HG02938 (cell line): ENCODE measurements at regions not wholly inside any gene's neighbourhood (a gene's known extent, or its start where the extent isn't known, plus 50 kb on each side); places are given as distances from the start of the nearest gene placed in this dataset.
"Not testable (repeated sequence)": the region's sequence is repeated elsewhere in the genome, so short reads cannot be mapped to it uniquely, and the experiment has no call there.

Experiments
- ATAC-seq: cut with Tn5 transposase; IDR thresholded peaks from one replicate; pipeline ENCODE4 v1.9.1; 2021; ENCODE audit warnings: mild to moderate bottlenecking, moderate library complexity; ENCODE audit not compliant: unreplicated experiment

DNA sequence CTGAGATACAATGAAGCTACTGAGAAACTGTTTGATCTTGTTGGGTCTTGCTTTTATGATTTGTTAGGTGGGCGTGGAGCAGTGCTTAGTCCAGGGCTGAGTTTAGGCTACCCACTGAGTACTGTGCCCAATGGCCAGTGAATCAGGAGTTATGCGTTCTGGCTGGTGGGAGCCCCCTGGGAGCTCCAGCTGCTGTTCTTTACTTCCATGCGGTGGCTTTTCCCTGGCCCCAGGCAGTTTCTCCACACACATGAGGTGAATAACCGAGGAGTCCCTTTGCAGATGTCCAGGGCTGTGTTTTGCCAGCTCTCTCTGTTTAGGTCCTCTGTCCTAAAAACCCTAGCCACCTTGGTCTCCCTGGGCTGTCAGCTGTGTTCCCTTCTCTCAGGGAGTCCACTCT is 106.5 kb downstream of the KLF13 start:
- no peak for ATAC-seq

GRCh38 chr15:31433574-31433973 is 106.9 kb downstream of the KLF13 start:
- ATAC-seq = no peak

GRCh38 chr15:31434275-31434587 is 107.6 kb downstream of the KLF13 start:
- ATAC-seq = no peak

DNA sequence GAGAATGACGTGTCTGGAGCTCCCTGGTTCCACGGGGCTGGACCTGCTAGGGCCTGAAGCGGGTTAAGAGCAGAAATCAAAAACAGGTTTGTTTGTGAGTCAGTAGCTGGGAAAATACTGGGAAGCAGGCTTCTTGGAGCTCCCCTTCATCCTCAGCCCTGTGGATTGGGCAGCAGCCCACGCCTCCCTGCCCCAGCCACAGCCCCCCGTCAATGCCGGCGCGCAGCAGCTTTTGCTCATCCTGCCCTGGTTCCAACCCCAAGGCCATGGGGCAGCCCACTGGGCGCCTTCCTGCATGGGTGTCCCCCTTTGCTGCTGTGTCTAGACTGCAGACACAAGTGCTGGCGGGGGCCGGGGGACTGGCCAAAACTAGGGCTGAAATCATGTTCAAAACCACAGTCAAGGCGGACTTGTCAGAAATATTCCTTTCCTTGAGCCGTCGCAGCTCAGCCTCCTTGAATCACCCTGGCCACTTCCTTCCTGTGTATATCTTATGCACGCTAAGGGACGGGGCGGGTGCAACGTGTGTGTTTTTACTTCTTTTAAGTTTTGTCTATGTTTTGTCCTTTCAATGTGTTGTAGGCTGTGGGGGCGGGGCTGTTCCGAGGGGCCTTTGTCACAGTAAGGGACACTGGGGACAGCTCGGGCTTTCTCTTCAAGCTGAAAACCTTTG is 108.1 kb downstream of the KLF13 start:
- peak; percentile 58 for ATAC-seq

DNA sequence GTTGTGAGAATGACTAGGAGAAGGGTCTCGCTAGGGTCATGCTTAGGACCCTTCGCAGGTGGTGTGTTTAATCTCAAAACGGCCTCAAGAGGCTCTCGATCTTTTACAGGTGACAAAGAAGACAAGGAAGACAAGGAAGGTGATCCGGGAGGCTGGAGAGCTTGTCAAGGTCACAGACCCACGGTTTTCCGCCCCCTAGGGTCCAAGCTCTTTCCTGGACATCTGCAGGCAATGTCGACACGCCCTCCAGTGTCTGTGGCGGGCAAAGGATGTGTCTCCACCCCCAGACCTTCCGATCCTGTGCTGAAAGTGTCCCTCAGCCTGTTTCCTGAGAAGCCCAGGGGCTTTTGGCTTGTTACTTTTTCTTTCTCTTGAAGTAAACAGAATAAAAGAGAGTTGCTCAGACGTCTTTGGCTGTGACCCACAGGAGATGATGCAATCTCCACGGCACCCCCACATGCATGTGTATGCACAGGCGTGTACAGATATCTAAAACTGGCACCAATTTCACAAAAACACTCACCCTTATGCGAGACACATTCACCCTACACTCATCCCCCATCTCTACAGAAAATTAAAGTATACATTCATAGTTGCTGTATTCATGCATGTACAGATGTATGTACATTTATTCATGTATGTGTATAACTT is 108.8 kb downstream of the KLF13 start:
- ATAC-seq = peak; percentile 59

DNA sequence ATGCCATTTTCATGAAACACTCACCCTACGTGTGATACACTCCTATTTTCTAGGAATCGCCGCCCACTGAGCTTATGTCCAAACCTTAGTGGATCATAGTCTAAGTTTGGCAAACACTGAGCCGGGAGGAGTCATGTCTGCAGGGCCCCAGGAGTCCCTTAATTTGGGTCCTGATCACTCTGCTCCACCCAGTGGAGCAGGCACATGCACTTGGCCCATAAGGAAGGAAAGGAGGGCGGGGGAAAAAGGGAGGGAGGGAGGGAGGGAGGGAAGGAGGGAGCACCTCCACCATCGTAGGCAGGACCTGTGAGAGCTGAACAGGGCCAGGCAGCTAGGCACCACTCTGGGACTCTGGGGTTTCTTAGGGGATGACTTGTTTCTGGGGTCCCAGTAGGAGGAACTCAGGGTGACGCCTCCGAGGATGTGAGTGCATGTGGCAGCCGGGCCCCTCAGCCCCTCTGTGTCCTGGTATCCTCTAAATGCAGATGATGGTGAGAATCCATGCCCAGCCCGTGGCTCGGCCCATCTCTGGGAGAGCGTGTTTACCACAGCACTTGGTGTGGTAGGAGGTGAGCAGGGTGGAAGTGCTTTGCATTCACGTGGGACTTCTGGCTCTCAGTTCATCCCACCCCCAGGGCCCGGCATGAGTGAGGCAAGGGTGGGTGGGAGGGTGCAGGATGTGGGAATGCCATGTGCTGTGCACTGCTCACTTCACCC is 109.4 kb downstream of the KLF13 start:
- ATAC-seq = no peak

DNA sequence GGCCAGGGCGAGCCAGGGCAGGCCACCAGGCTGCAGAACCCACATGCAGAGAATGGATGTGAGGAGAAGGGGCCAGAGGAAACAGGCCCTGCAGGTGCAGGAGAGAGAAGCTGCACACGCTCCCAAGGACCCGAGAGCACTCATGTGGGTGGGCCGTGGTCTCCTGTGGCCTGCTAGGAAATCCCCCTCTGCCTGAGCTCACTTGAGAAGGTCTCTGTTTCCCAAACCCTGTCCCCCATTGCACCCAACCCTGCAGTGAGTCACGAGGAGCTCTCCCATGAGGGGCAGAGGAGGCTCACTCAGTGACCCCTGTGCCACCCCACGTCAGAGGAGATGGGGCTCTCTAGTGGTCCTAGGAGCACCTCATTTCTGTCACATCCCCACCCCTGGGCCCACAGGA is 111.1 kb downstream of the KLF13 start:
- no peak for ATAC-seq

DNA sequence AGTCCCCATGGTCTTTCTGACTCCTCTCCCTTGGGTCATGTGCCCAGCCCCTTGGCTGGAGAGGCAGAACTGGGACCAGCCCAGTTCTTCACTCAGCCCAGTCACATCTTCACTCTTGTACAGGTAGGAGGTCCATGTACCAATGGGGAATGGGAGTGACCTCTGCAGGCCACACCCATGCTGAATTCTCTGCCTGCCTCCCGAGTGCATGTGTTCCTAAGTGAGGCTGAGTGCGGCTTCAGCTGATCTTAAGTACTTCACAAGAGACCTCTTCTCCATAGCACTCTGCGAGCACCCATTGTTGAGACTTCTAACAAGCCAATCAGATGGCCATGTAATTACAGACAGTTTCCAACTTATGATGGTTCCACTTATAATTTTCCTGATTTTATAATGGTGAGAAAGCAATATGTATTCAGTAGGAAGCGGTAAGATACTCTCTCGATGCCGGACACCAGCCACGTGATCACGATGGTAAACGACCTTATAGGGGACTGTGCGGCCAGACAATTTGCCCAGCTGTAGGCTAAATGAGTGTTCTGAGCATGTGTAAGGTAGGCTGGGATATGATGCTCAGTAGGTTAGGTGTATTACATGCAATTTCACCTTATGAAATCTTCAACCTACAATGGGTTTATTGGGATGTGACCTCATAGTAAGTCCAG is 112.1 kb downstream of the KLF13 start:
- ATAC-seq = no peak

GRCh38 chr15:31439328-31439727 is 112.7 kb downstream of the KLF13 start:
- no peak for ATAC-seq

DNA sequence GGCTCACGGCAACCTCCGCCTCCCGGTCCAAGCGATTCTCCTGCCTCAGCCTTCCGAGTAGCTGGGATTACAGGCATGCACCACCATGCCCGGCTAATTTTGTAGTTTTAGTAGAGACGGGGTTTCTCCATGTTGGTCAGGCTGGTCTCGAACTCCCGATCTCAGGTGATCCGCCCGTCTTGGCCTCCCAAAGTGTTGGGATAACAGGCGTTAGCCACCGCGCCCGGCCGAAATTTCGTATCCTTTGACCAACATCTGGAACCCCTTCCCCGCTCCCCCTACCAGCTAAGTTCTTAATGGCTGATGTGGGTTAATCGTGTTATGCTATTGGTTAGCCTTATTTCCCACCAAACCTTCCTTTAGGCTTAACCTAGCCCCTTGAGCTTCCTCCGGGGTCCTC is 113.6 kb downstream of the KLF13 start:
- ATAC-seq = not testable (repeated sequence)

- no peak for ATAC-seq
Observed at GRCh38 chr15:31440754-31441311, 114.2 kb downstream of the KLF13 start.

- no peak for ATAC-seq
Observed at GRCh38 chr15:31442226-31442625, 115.6 kb downstream of the KLF13 start.

GRCh38 chr15:31442699-31443111 is 116.1 kb downstream of the KLF13 start:
- no peak for ATAC-seq

GRCh38 chr15:31444844-31445243 is 118.2 kb downstream of the KLF13 start:
- ATAC-seq = no peak

DNA sequence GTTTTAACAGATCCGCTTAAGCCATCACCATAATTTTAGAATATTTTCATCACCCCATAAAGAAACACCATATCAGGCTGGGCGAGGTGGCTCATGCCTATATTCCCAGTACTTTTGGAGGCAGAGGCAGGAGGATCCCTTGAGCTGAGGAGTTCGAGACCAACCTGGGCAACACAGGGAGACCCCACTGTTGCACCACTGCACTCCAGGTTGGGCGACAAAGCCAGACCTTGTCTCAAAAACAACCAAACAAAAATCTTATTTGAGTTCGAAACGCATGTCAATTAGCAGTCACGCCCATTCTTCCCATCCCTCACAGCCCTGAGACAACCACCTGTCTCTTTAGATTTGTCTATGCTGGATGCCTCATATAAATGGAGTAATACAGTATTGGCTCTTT is 119.9 kb downstream of the KLF13 start:
- no peak for ATAC-seq

- no peak for ATAC-seq
Observed at GRCh38 chr15:31447931-31448634, 121.4 kb downstream of the KLF13 start.

DNA sequence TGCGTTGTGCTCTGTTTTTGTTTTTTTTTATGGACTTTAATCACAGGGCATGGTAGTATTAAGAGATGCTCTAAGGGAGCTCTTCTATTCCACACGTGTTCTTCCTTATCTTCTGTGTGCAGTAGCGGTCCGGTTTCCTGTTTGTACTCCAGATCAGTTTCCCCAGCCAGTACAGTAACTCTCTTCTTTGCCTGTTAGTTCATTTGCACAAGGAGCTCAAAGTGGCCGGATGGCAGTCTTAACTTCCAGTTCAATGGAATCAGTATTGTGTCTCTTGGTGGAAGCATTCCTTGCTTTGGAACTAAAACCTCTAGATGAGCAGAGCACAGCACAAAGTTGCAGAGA is 122.0 kb downstream of the KLF13 start:
- no peak for ATAC-seq

DNA sequence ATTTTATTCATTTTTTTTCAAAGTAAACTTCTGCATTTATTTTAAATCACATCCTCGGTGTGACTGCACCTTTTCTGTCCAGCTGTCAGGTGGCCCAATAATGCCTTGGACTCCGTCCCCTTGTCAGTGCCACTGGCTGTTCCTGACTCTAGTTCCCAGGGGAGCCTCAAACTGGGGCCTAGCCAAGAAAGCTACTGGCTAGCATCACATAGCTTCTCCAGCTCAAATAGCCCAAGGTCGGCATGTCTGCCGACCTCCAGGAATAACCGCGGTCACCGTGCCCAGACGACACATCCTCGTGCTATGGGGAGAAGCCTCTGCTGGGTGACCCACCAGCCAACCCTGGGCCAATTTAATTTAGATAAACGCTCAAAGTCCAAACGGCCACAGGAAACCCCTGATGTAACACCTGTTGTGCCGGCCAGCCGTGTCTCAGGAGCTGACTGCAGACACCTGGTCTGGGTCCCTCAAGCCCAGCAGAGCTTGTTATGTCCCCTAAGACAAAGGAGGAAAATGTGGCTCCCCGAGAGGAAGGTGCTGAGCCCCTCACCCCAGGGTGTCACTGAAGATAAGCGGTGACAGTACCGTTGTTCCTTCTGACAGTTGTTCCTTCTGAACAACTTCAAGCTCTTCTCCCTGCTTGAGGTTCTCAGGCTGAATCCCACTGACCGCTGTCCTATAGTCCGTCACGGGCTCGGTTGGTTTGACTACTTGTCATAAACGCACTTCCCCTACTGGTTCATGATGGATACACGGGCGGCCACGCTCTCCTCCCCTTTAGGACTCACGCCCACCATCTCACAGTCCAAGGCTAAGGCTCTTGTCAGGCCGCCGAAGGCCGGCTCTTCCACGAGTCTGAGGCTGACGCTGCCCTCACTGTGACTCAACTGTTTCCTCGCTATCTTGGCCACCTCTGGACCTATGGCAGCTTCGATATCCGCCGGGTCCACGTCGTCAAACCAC is 126.2 kb downstream of the KLF13 start:
- no peak for ATAC-seq

DNA sequence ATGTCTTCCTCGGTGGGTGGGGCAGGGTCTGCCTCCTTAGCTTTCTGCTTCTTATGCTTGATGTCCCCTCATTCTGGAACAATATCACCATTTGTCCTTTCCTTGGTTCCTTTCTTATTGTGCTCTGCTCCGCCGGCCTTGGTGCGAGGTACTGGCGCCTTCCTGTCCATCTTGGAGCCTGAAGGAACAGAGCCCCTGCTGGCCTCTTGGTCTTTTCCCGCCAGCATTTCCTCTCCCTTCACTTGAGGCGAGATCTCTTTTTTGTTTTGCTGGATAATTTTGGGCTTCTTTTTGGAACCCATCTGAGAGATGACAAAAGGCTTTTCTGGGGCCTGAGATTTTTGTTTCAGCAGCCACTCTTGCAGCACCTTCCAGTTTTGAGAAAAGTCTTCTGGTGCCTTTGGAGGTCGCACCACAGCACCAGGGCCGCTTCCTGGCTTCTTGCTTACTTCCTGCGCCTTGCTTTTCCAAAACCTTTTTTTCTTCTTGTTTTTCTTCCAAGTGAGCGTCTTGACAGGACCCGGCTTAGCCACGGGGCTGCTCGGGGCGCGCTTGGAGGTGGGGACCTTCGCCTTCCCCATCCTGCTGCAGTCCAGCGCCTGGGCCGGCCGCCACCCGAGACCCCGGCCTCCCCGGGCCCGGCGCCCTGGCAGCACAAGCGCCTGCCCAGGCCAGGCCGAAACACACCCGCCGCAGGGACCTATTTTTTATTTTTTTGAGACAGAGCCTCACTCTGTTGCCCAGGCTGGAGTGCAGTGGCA is 127.1 kb downstream of the KLF13 start:
- ATAC-seq = no peak
